ENCODE measurements at regions not wholly inside any gene's neighbourhood (a gene's known extent, or its start where the extent isn't known, plus 50 kb on each side); places are given as distances from the start of the nearest gene placed in this dataset.

GRCh38 chr5:110058175-110058574, 368.4 kb downstream of the MAN2A1 start:
- no peak overlapping the region for H3K27ac ChIP-seq
- H3K27me3 ChIP-seq = no peaks in the 10 kb centered on the region
- H3K4me1 ChIP-seq = peaks cover 0 to 12% (median 0%) of the 10 kb centered on the region in 4 donors
- WGBS, 2 donors = 84 to 86% methylated on average over 4 of the region's 4 CpGs
- no peak for ATAC-seq (ENCODE audit: low FRiP score in 2 of 2)
- TF ChIP-seq POLR2A (IDR thresholded peaks at IDR 0.05) = no peak
- no peak for TF ChIP-seq CTCF (IDR thresholded peaks at IDR 0.05)
- TF ChIP-seq EP300 (IDR thresholded peaks at IDR 0.05) = no peak
- no peak for TF ChIP-seq POLR2AphosphoS5 (IDR thresholded peaks at IDR 0.05)
- H3K4me3 ChIP-seq = no peak overlapping the region
- H3K36me3 ChIP-seq = no peaks in the 10 kb centered on the region
- no peak for DNase-seq
- H3K9me3 ChIP-seq = no peaks in the 10 kb centered on the region

- no peaks in the 10 kb centered on the region for H3K27me3 ChIP-seq
- no peaks in the 10 kb centered on the region for H3K9me3 ChIP-seq
- H3K27ac ChIP-seq = no peak overlapping the region
- no peak overlapping the region for H3K4me3 ChIP-seq
- TF ChIP-seq POLR2AphosphoS5 (IDR thresholded peaks at IDR 0.05) = no peak
- no peak for TF ChIP-seq CTCF (IDR thresholded peaks at IDR 0.05)
- no peak for TF ChIP-seq POLR2A (IDR thresholded peaks at IDR 0.05)
- no peak for TF ChIP-seq EP300 (IDR thresholded peaks at IDR 0.05)
- ATAC-seq (ENCODE audit: low FRiP score in 2 of 2) (no peak), DNase-seq (no peak)
- H3K4me1 ChIP-seq = no peaks in the 10 kb centered on the region
- 86 to 88% methylated on average over 1 of the region's 1 CpG for WGBS, 2 donors
- H3K36me3 ChIP-seq = no peaks in the 10 kb centered on the region
Measured at GRCh38 chr5:110062246-110062645, 372.5 kb downstream of the MAN2A1 start.

- Histone ChIP-seq H3K9me3 (no peaks in the 10 kb centered on the region), H3K27me3 (no peaks in the 10 kb centered on the region), H3K4me1 (no peaks in the 10 kb centered on the region), H3K36me3 (no peaks in the 10 kb centered on the region), H3K4me3 (no peak overlapping the region), H3K27ac (no peak overlapping the region)
- DNase-seq = no peak
- ATAC-seq (ENCODE audit: low FRiP score in 2 of 2) = no peak
- 82 to 94% methylated on average over 6 to 7 of the region's 7 CpGs for whole genome bisulfite sequencing, 2 donors
- TF ChIP-seq CTCF (IDR thresholded peaks at IDR 0.05) (no peak), EP300 (IDR thresholded peaks at IDR 0.05) (no peak), POLR2A (IDR thresholded peaks at IDR 0.05) (no peak), POLR2AphosphoS5 (IDR thresholded peaks at IDR 0.05) (no peak)
Measured at GRCh38 chr5:110063640-110064602, 374.2 kb downstream of the MAN2A1 start.

- TF ChIP-seq EP300 (IDR thresholded peaks at IDR 0.05) (no peak), POLR2AphosphoS5 (IDR thresholded peaks at IDR 0.05) (no peak), CTCF (IDR thresholded peaks at IDR 0.05) (no peak), POLR2A (IDR thresholded peaks at IDR 0.05) (no peak)
Measured at GRCh38 chr5:110064603-110065268, 375.0 kb downstream of the MAN2A1 start.

More at GRCh38 chr5:110064603-110065268, 375.0 kb downstream of the MAN2A1 start:
- no peaks in the 10 kb centered on the region for H3K4me1 ChIP-seq
- ATAC-seq (ENCODE audit: low FRiP score in 2 of 2) (no peak), DNase-seq (no peak)
- H3K4me3 ChIP-seq = no peak overlapping the region
- no peaks in the 10 kb centered on the region for H3K27me3 ChIP-seq
- no peaks in the 10 kb centered on the region for H3K36me3 ChIP-seq
- no peaks in the 10 kb centered on the region for H3K9me3 ChIP-seq
- WGBS, 2 donors = 68% methylated on average over 4 of the region's 4 CpGs
- H3K27ac ChIP-seq = no peak overlapping the region
